ENCODE measurements at regions not wholly inside any gene's neighbourhood (a gene's known extent, or its start where the extent isn't known, plus 50 kb on each side); places are given as distances from the start of the nearest gene placed in this dataset.
"Not testable (repeated sequence)": the region's sequence is repeated elsewhere in the genome, so short reads cannot be mapped to it uniquely, and the experiment has no call there.

- intact Hi-C loops (cut with micrococcal nuclease): no loop called here
- no peak for DNase-seq
- Mint-ChIP-seq H3K27me3 (no peaks in the 10 kb centered on the region), H3K9me3 (no peaks in the 10 kb centered on the region), H3K27ac (no peak overlapping the region), H3K4me3 (no peak overlapping the region), H3K36me3 (ENCODE audit: low read depth) (no peaks in the 10 kb centered on the region), H3K4me1 (no peaks in the 10 kb centered on the region)
- ChIA-PET POLR2A (no interaction called here), CTCF (no interaction called here)
- no peak for ATAC-seq (ENCODE audit: low read depth)
- TF ChIP-seq CTCF (IDR thresholded peaks at IDR 0.05): no peak
Measured at GRCh38 chr13:40351537-40352379, 314.7 kb downstream of the FOXO1 start.

- DNase-seq: no peak
- Mint-ChIP-seq H3K4me3 (no peak overlapping the region), H3K36me3 (ENCODE audit: low read depth) (no peaks in the 10 kb centered on the region), H3K9me3 (no peaks in the 10 kb centered on the region), H3K27ac (no peak overlapping the region), H3K4me1 (no peaks in the 10 kb centered on the region), H3K27me3 (no peaks in the 10 kb centered on the region)
- no peak for ATAC-seq (ENCODE audit: low read depth)
- ChIA-PET CTCF (no interaction called here), POLR2A (interaction anchor here (0.5 kb wide), 1 partner anchor 836 kb away, joined by 3 read pairs; no protein-coding TSS in a partner anchor)
- intact Hi-C loops (cut with micrococcal nuclease): no loop called here
- no peak for TF ChIP-seq CTCF (IDR thresholded peaks at IDR 0.05)
Measured at GRCh38 chr13:40352380-40352778, 314.1 kb downstream of the FOXO1 start.

GRCh38 chr13:40352802-40353562 lies 313.5 kb downstream of the FOXO1 start:
- no peaks in the 10 kb centered on the region for H3K4me1 Mint-ChIP-seq
- no peak overlapping the region for H3K27ac Mint-ChIP-seq
- CTCF ChIA-PET: no interaction called here
- no peaks in the 10 kb centered on the region for H3K9me3 Mint-ChIP-seq
- DNase-seq (no peak), ATAC-seq (ENCODE audit: low read depth) (no peak)
- no peak overlapping the region for H3K4me3 Mint-ChIP-seq
- no peaks in the 10 kb centered on the region for H3K27me3 Mint-ChIP-seq
- no peaks in the 10 kb centered on the region for H3K36me3 Mint-ChIP-seq (ENCODE audit: low read depth)
- no peak for TF ChIP-seq CTCF (IDR thresholded peaks at IDR 0.05)
- POLR2A ChIA-PET: interaction anchor here (0.5 kb wide), 1 partner anchor 836 kb away, joined by 3 read pairs; no protein-coding TSS in a partner anchor
- intact Hi-C loops (cut with micrococcal nuclease): no loop called here

- H3K27me3 Mint-ChIP-seq: no peaks in the 10 kb centered on the region
- no peak for DNase-seq
- H3K4me1 Mint-ChIP-seq: no peaks in the 10 kb centered on the region
- no peak overlapping the region for H3K27ac Mint-ChIP-seq
- no peak overlapping the region for H3K4me3 Mint-ChIP-seq
- ATAC-seq (ENCODE audit: low read depth): no peak
- no peak for TF ChIP-seq CTCF (IDR thresholded peaks at IDR 0.05)
- ChIA-PET CTCF (no interaction called here), POLR2A (no interaction called here)
- H3K9me3 Mint-ChIP-seq: no peaks in the 10 kb centered on the region
- no peaks in the 10 kb centered on the region for H3K36me3 Mint-ChIP-seq (ENCODE audit: low read depth)
- intact Hi-C loops (cut with micrococcal nuclease): no loop called here
Measured at GRCh38 chr13:40355126-40355724, 311.2 kb downstream of the FOXO1 start.

- Mint-ChIP-seq H3K27ac (no peak overlapping the region), H3K4me1 (no peaks in the 10 kb centered on the region), H3K36me3 (ENCODE audit: low read depth) (no peaks in the 10 kb centered on the region), H3K27me3 (no peaks in the 10 kb centered on the region), H3K4me3 (no peak overlapping the region), H3K9me3 (no peaks in the 10 kb centered on the region)
- no peak for ATAC-seq (ENCODE audit: low read depth)
- no peak for DNase-seq
- ChIA-PET CTCF (no interaction called here), POLR2A (no interaction called here)
- no peak for TF ChIP-seq CTCF (IDR thresholded peaks at IDR 0.05)
- intact Hi-C loops (cut with micrococcal nuclease): no loop called here
Measured at GRCh38 chr13:40356011-40356410, 310.4 kb downstream of the FOXO1 start.

GRCh38 chr13:40356458-40356857 lies 310.0 kb downstream of the FOXO1 start:
- H3K4me1 Mint-ChIP-seq; ATAC-seq (ENCODE audit: low read depth); CTCF ChIA-PET; DNase-seq; intact Hi-C loops (cut with micrococcal nuclease); H3K4me3 Mint-ChIP-seq; H3K27ac Mint-ChIP-seq; POLR2A ChIA-PET; H3K36me3 Mint-ChIP-seq (ENCODE audit: low read depth); H3K27me3 Mint-ChIP-seq; H3K9me3 Mint-ChIP-seq: not testable (repeated sequence)
